ENCODE measurements at regions not wholly inside any gene's neighbourhood (a gene's known extent, or its start where the extent isn't known, plus 50 kb on each side); places are given as distances from the start of the nearest gene placed in this dataset.

- Histone ChIP-seq H3K4me3 (ENCODE audit: low read depth, low read length) (no peak overlapping the region), H3K36me3 (ENCODE audit: control insufficient read depth, insufficient read depth, low read length) (no peaks in the 10 kb centered on the region), H3K27me3 (ENCODE audit: control insufficient read depth, insufficient read depth, low read length) (no peaks in the 10 kb centered on the region)
- FAIRE-seq (no peak), DNase-seq (ENCODE audit: low read depth) (no peak)
- TF ChIP-seq, protein P1, sequence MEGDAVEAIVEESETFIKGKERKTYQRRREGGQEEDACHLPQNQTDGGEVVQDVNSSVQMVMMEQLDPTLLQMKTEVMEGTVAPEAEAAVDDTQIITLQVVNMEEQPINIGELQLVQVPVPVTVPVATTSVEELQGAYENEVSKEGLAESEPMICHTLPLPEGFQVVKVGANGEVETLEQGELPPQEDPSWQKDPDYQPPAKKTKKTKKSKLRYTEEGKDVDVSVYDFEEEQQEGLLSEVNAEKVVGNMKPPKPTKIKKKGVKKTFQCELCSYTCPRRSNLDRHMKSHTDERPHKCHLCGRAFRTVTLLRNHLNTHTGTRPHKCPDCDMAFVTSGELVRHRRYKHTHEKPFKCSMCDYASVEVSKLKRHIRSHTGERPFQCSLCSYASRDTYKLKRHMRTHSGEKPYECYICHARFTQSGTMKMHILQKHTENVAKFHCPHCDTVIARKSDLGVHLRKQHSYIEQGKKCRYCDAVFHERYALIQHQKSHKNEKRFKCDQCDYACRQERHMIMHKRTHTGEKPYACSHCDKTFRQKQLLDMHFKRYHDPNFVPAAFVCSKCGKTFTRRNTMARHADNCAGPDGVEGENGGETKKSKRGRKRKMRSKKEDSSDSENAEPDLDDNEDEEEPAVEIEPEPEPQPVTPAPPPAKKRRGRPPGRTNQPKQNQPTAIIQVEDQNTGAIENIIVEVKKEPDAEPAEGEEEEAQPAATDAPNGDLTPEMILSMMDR (IDR thresholded peaks at IDR 0.05; ENCODE audit: insufficient read depth, low read length, severe bottlenecking) = no peak
Measured at GRCh38 chr3:144265542-144266100, 294.0 kb downstream of the DIPK2A start.

GRCh38 chr3:144270100-144270499 is 298.5 kb downstream of the DIPK2A start:
- DNase-seq (ENCODE audit: low read depth) = no peak
- no peaks in the 10 kb centered on the region for H3K27me3 ChIP-seq (ENCODE audit: control insufficient read depth, insufficient read depth, low read length)
- H3K36me3 ChIP-seq (ENCODE audit: control insufficient read depth, insufficient read depth, low read length) = no peaks in the 10 kb centered on the region
- FAIRE-seq = no peak
- no peak overlapping the region for H3K4me3 ChIP-seq (ENCODE audit: low read depth, low read length)
- TF ChIP-seq, protein P1 (IDR thresholded peaks at IDR 0.05; ENCODE audit: insufficient read depth, low read length, severe bottlenecking) = no peak

GRCh38 chr3:144272680-144273079 is 301.1 kb downstream of the DIPK2A start:
- DNase-seq (ENCODE audit: low read depth) = no peak
- Histone ChIP-seq H3K27me3 (ENCODE audit: control insufficient read depth, insufficient read depth, low read length) (no peaks in the 10 kb centered on the region), H3K36me3 (ENCODE audit: control insufficient read depth, insufficient read depth, low read length) (no peaks in the 10 kb centered on the region), H3K4me3 (ENCODE audit: low read depth, low read length) (no peak overlapping the region)
- peak; percentile 52 for FAIRE-seq
- TF ChIP-seq, protein P1 (IDR thresholded peaks at IDR 0.05; ENCODE audit: insufficient read depth, low read length, severe bottlenecking) = no peak

DNA sequence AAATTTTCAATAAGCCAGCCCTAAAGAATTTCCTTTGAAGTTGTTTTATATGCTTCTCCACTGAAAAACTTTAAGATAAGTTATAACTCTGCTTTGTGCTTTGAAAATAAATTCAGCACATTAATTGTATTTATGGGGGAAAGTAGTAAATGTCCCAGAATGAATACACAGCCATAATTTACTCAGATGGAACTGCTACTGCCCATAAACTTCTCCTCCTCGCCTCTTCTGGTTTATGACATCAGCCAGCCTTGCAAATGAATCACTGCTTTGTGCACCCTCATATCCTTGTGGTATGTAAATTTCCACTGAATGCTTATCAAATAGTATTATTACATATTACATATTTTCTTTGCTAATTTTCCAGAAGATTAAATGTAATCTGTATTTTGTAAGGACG is 302.0 kb downstream of the DIPK2A start:
- DNase-seq (ENCODE audit: low read depth) (peak; percentile 39), FAIRE-seq (no peak)
- Histone ChIP-seq H3K27me3 (ENCODE audit: control insufficient read depth, insufficient read depth, low read length) (no peaks in the 10 kb centered on the region), H3K36me3 (ENCODE audit: control insufficient read depth, insufficient read depth, low read length) (no peaks in the 10 kb centered on the region), H3K4me3 (ENCODE audit: low read depth, low read length) (no peak overlapping the region)
- TF ChIP-seq, protein P1 (IDR thresholded peaks at IDR 0.05; ENCODE audit: insufficient read depth, low read length, severe bottlenecking) = no peak

DNA sequence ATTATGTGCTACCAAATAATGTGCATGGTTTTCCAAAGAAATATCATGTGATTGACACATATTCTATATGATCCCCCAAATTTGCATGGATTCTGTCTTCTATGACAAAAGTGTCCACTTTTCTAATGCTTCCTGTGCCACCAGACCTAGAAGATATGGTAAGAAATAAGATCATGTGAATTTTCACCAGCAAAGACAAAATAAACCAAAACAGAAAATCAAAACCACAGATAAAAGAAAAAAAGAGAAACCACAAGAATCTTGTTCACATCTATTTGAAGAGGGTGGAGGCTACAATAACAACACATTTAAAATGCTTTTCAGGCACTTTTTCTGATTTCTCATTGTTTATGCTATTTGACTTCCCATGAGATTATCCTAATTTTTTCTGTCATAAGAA is 303.4 kb downstream of the DIPK2A start:
- TF ChIP-seq, protein P1 (IDR thresholded peaks at IDR 0.05; ENCODE audit: insufficient read depth, low read length, severe bottlenecking) = no peak
- no peak overlapping the region for H3K4me3 ChIP-seq (ENCODE audit: low read depth, low read length)
- H3K36me3 ChIP-seq (ENCODE audit: control insufficient read depth, insufficient read depth, low read length) = no peaks in the 10 kb centered on the region
- no peak for DNase-seq (ENCODE audit: low read depth)
- no peak for FAIRE-seq
- H3K27me3 ChIP-seq (ENCODE audit: control insufficient read depth, insufficient read depth, low read length) = no peaks in the 10 kb centered on the region

GRCh38 chr3:144282313-144282712 is 310.7 kb downstream of the DIPK2A start:
- no peak for FAIRE-seq
- H3K4me3 ChIP-seq (ENCODE audit: low read depth, low read length) = no peak overlapping the region
- DNase-seq (ENCODE audit: low read depth) = no peak
- no peaks in the 10 kb centered on the region for H3K27me3 ChIP-seq (ENCODE audit: control insufficient read depth, insufficient read depth, low read length)
- no peaks in the 10 kb centered on the region for H3K36me3 ChIP-seq (ENCODE audit: control insufficient read depth, insufficient read depth, low read length)
- TF ChIP-seq, protein P1 (IDR thresholded peaks at IDR 0.05; ENCODE audit: insufficient read depth, low read length, severe bottlenecking) = no peak
